Tibial nerve (tissue), 4 donors: ENCODE measurements at regions not wholly inside any gene's neighbourhood (a gene's known extent, or its start where the extent isn't known, plus 50 kb on each side); places are given as distances from the start of the nearest gene placed in this dataset.

Experiments used
- DNase-seq, 2 donors: peaks; one replicate each; pipeline ENCODE4 v3.0.0-alpha.2; 2019; ENCODE audit warnings: low spot score in 2 of 2
- H3K27ac ChIP-seq, 4 donors: fragments of 200-600 bp; sonication (generic) in 3 of 4; one replicate each; pipeline ENCODE4 v1.5.1; 2017 to 2019; ENCODE audit warnings: mild to moderate bottlenecking in 1 of 4
- H3K27me3 ChIP-seq, 2 donors: fragments of 200-600 bp; sonication (generic) in 1 of 2; one replicate each; pipeline versions ENCODE4 v1.5.1 to v1.6.0; 2017 to 2019
- H3K36me3 ChIP-seq, 3 donors: fragments of 200-600 bp; sonication (generic); one replicate each; pipeline ENCODE4 v1.5.1; 2018 to 2019
- H3K4me1 ChIP-seq, 4 donors: fragments of 200-600 bp; sonication (generic) in 3 of 4; one replicate each; pipeline ENCODE4 v1.5.1; 2017 to 2019
- H3K4me3 ChIP-seq, 4 donors: fragments of 200-600 bp; sonication (generic) in 3 of 4; one replicate each; pipeline ENCODE4 v1.5.1; 2017 to 2019; ENCODE audit warnings: mild to moderate bottlenecking in 1 of 4, moderate library complexity in 1 of 4
- H3K9me3 ChIP-seq, 4 donors: fragments of 200-600 bp; sonication (generic) in 3 of 4; one replicate each; pipeline ENCODE4 v1.5.1; 2017 to 2019
- EP300 ChIP-seq, 2 donors: sonication (generic); formaldehyde crosslinking; IDR thresholded peaks; one replicate each; pipeline ENCODE4 v1.6.1; 2017; ENCODE audit warnings: antibody characterized with exemption in 2 of 2, mild to moderate bottlenecking in 1 of 2
- POLR2A ChIP-seq, 2 donors: fragments of 450-650 bp; IDR thresholded peaks; one replicate each; pipeline ENCODE4 v1.6.1; 2017; ENCODE audit warnings: antibody characterized with exemption in 2 of 2, mild to moderate bottlenecking in 2 of 2, moderate library complexity in 2 of 2
- WGBS, 2 donors: methylation state at CpG; one replicate each; pipeline ENCODE4 v1.1.5; 2018; 5-methylcytosine and 5-hydroxymethylcytosine counted together
- TF ChIP-seq, protein P1 (sequence below), 5 experiments: fragments of 200-600 bp in 3 of 5; fragments of 450-650 bp in 2 of 5; sonication (generic) in 3 of 5; IDR thresholded peaks; one replicate each; pipeline ENCODE4 v1.5.1; 2016 to 2019; ENCODE audit warnings: antibody characterized with exemption in 5 of 5, mild to moderate bottlenecking in 3 of 5, moderate library complexity in 2 of 5

DNA sequence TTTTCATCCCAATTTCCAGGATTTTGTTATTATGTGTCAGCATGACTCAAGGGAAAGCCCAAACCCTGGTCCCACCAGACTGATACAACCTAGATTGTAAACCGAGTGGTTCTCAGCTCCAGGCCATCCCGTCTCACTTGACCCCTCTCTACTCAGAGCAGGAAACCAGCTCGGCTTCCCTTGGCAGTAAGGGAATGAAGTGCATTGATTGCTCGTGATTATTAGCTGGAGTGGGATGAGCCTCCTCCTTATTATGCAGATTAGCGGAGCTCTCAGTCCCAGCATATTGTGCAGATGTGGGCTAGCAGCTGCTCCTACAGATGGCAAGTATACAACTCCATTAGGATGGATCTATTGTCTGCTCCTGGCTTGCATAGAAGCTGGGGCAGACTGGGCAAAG is 167.6 kb downstream of the LNPK start:
- Histone ChIP-seq H3K27ac (no peak overlapping the region), H3K9me3 (no peaks in the 10 kb centered on the region), H3K4me3 (no peak overlapping the region), H3K4me1 (no peaks in the 10 kb centered on the region), H3K27me3 (no peaks in the 10 kb centered on the region), H3K36me3 (no peaks in the 10 kb centered on the region)
- WGBS, 2 donors: 47 to 49% methylated on average over 5 of the region's 5 CpGs
- no peak for DNase-seq
- no peak for TF ChIP-seq POLR2A (IDR thresholded peaks at IDR 0.05)
- no peak for TF ChIP-seq EP300 (IDR thresholded peaks at IDR 0.05)
- TF ChIP-seq, protein P1, sequence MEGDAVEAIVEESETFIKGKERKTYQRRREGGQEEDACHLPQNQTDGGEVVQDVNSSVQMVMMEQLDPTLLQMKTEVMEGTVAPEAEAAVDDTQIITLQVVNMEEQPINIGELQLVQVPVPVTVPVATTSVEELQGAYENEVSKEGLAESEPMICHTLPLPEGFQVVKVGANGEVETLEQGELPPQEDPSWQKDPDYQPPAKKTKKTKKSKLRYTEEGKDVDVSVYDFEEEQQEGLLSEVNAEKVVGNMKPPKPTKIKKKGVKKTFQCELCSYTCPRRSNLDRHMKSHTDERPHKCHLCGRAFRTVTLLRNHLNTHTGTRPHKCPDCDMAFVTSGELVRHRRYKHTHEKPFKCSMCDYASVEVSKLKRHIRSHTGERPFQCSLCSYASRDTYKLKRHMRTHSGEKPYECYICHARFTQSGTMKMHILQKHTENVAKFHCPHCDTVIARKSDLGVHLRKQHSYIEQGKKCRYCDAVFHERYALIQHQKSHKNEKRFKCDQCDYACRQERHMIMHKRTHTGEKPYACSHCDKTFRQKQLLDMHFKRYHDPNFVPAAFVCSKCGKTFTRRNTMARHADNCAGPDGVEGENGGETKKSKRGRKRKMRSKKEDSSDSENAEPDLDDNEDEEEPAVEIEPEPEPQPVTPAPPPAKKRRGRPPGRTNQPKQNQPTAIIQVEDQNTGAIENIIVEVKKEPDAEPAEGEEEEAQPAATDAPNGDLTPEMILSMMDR (IDR thresholded peaks at IDR 0.05): no peak

DNA sequence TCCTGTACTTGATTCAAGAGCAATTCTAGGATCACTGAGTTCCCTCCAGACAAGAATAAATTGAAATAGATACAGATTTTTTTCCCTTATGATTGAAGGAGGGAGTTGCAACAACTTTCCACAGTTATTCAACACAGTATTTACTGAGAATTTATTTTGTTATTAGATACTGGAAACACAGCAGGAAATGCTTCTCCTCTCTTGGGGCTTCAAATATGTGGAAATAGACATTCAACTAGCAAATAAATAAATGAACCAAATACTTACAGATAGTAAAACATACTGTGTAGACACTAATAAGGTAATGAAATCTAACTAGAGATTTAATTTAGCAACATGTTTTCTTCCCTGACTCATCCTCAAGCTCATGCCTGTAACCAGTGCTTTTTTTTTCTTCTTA is 169.2 kb downstream of the LNPK start:
- Histone ChIP-seq H3K9me3 (no peaks in the 10 kb centered on the region), H3K4me3 (no peak overlapping the region), H3K27me3 (no peaks in the 10 kb centered on the region), H3K4me1 (no peaks in the 10 kb centered on the region), H3K36me3 (no peaks in the 10 kb centered on the region), H3K27ac (no peak overlapping the region)
- no peak for DNase-seq
- TF ChIP-seq, protein P1 (IDR thresholded peaks at IDR 0.05): no peak
- no peak for TF ChIP-seq EP300 (IDR thresholded peaks at IDR 0.05)
- no peak for TF ChIP-seq POLR2A (IDR thresholded peaks at IDR 0.05)

DNA sequence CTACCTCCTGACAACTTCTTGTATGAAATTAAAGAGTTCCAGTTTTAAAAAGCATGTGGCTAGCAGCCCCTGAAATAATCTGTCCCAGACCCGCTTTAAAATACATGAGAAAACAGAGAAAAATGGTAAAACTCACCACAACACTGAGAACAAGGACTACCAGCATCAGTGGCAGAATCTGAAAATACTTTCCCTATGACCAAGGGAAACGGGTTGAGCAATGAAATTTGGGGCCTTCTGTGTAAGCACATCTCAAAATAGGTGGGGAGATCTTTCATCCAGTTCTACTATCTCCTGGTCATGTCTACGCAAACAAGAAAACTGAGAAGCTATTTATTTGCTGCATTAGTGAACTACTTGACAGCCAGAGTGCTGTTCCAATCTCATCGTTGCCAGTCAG is 172.3 kb downstream of the LNPK start:
- H3K9me3 ChIP-seq: no peaks in the 10 kb centered on the region
- no peak for DNase-seq
- H3K4me3 ChIP-seq: no peak overlapping the region
- TF ChIP-seq POLR2A (IDR thresholded peaks at IDR 0.05) (no peak), EP300 (IDR thresholded peaks at IDR 0.05) (no peak)
- TF ChIP-seq, protein P1 (IDR thresholded peaks at IDR 0.05): no peak
- no peak overlapping the region for H3K27ac ChIP-seq
- no peaks in the 10 kb centered on the region for H3K4me1 ChIP-seq
- H3K36me3 ChIP-seq: no peaks in the 10 kb centered on the region
- 86 to 87% methylated on average over 4 of the region's 4 CpGs for WGBS, 2 donors
- no peaks in the 10 kb centered on the region for H3K27me3 ChIP-seq

DNA sequence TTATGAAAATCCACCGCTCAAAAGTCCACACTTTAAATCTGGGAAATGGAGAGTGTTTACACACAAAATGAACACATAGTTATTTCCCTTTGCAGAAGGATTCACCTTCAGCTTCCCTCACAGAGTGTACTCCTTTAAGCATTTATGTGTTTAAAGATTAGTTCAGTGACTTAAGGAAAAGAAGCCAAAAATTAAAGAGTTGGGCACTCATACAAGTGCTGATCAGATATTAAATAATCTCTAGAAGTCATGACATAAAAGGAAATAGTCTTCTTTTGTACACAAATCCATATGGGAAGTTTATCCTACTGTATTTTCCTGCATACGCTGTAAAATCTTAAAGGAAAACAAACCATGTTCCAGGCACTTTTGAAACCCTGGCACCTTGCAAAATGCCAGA is 174.2 kb downstream of the LNPK start:
- H3K4me1 ChIP-seq: no peaks in the 10 kb centered on the region
- TF ChIP-seq POLR2A (IDR thresholded peaks at IDR 0.05) (no peak), EP300 (IDR thresholded peaks at IDR 0.05) (no peak)
- TF ChIP-seq, protein P1 (IDR thresholded peaks at IDR 0.05): no peak
- DNase-seq: no peak
- no peaks in the 10 kb centered on the region for H3K36me3 ChIP-seq
- no peak overlapping the region for H3K27ac ChIP-seq
- no peak overlapping the region for H3K4me3 ChIP-seq
- H3K27me3 ChIP-seq: no peaks in the 10 kb centered on the region
- 81 to 90% methylated on average over 2 of the region's 2 CpGs for WGBS, 2 donors
- H3K9me3 ChIP-seq: no peaks in the 10 kb centered on the region

DNA sequence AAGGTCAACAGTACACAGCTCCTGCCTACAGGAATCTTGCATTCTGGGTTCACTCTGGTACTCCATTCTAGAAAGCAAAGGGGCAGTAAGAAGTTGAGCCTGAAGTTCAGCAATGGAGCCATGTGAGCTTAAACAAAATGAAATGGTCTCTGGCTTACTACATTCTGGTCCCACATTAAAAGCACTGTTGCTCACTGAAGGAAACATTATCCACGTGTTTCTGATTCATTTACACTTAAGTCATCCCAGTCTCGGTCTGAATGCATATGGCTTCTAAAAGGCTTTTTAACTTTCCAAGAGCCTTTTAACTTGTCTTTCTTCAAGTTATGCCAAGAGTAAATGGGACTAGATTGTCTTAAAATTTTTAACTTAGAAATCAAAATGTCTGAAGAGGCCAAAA is 177.8 kb downstream of the LNPK start:
- Histone ChIP-seq H3K4me3 (no peak overlapping the region), H3K27ac (no peak overlapping the region), H3K4me1 (no peaks in the 10 kb centered on the region), H3K9me3 (no peaks in the 10 kb centered on the region), H3K36me3 (no peaks in the 10 kb centered on the region), H3K27me3 (no peaks in the 10 kb centered on the region)
- TF ChIP-seq POLR2A (IDR thresholded peaks at IDR 0.05) (no peak), EP300 (IDR thresholded peaks at IDR 0.05) (no peak)
- TF ChIP-seq, protein P1 (IDR thresholded peaks at IDR 0.05): no peak
- no peak for DNase-seq
- 69 to 70% methylated on average over 2 of the region's 2 CpGs for WGBS, 2 donors
